GM18517 (cell line): ENCODE measurements at regions not wholly inside any gene's neighbourhood (a gene's known extent, or its start where the extent isn't known, plus 50 kb on each side); places are given as distances from the start of the nearest gene placed in this dataset.
"Not testable (repeated sequence)": the region's sequence is repeated elsewhere in the genome, so short reads cannot be mapped to it uniquely, and the experiment has no call there.

ENCODE experiments used
- ATAC-seq: cut with Tn5 transposase; IDR thresholded peaks from one replicate; pipeline ENCODE4 v1.9.1; 2021; ENCODE audit warnings: mild to moderate bottlenecking, moderate library complexity; ENCODE audit not compliant: unreplicated experiment

- ATAC-seq: no peak
Measured at GRCh38 chr14:98925354-98926040, 346.5 kb downstream of the BCL11B start.

- ATAC-seq: no peak
Measured at GRCh38 chr14:98926146-98926545, 345.9 kb downstream of the BCL11B start.

- ATAC-seq: no peak
Measured at GRCh38 chr14:98926801-98927200, 345.2 kb downstream of the BCL11B start.

GRCh38 chr14:98927986-98928385, 344.0 kb downstream of the BCL11B start:
- no peak for ATAC-seq

GRCh38 chr14:98928418-98928817, 343.6 kb downstream of the BCL11B start:
- ATAC-seq: no peak

GRCh38 chr14:98931126-98931525, 340.9 kb downstream of the BCL11B start:
- no peak for ATAC-seq

- ATAC-seq: no peak
Measured at GRCh38 chr14:98931911-98932310, 340.1 kb downstream of the BCL11B start.

- ATAC-seq: no peak
Measured at GRCh38 chr14:98932431-98933325, 339.3 kb downstream of the BCL11B start.

- ATAC-seq: not testable (repeated sequence)
Measured at GRCh38 chr14:98934569-98934968, 337.4 kb downstream of the BCL11B start.

GRCh38 chr14:98935921-98936320, 336.1 kb downstream of the BCL11B start:
- ATAC-seq: no peak

- no peak for ATAC-seq
Measured at GRCh38 chr14:98937021-98937420, 335.0 kb downstream of the BCL11B start.

GRCh38 chr14:98937712-98938505, 334.1 kb downstream of the BCL11B start:
- no peak for ATAC-seq

- ATAC-seq: no peak
Measured at GRCh38 chr14:98940693-98941437, 331.1 kb downstream of the BCL11B start.

- no peak for ATAC-seq
Measured at GRCh38 chr14:98941481-98941880, 330.5 kb downstream of the BCL11B start.

GRCh38 chr14:98943907-98944306, 328.1 kb downstream of the BCL11B start:
- ATAC-seq: no peak

GRCh38 chr14:98944989-98945388, 327.0 kb downstream of the BCL11B start:
- no peak for ATAC-seq

GRCh38 chr14:98945611-98946570, 326.1 kb downstream of the BCL11B start:
- ATAC-seq: no peak

- no peak for ATAC-seq
Measured at GRCh38 chr14:98946940-98947339, 325.1 kb downstream of the BCL11B start.

GRCh38 chr14:98947911-98948595, 323.9 kb downstream of the BCL11B start:
- ATAC-seq: no peak
